Activated CD4-positive, CD25-positive, alpha-beta regulatory T cell treated with anti-CD3 and anti-CD28 coated beads, Interleukin-2, amount 50 U/mL, for 24 hours (primary cell): ENCODE measurements at regions not wholly inside any gene's neighbourhood (a gene's known extent, or its start where the extent isn't known, plus 50 kb on each side); places are given as distances from the start of the nearest gene placed in this dataset.

Source experiments
- ATAC-seq, 2 donors: fragments of 150-1000 bp; cut with Tn5 transposase; one replicate each; pipeline ENCODE4 v1.10.0; 2021; ENCODE audit warnings: mild to moderate bottlenecking in 1 of 2, moderate library complexity in 1 of 2

- ATAC-seq, result no peak
Measured at GRCh38 chr2:59627599-59627998, 925.9 kb downstream of the BCL11A start.

GRCh38 chr2:59622599-59623308, 930.7 kb downstream of the BCL11A start:
- no peak for ATAC-seq

- no peak for ATAC-seq
Measured at GRCh38 chr2:59604123-59604522, 949.3 kb downstream of the BCL11A start.

GRCh38 chr2:59594671-59595222, 958.7 kb downstream of the BCL11A start:
- ATAC-seq, result no peak

- ATAC-seq, result no peak
Measured at GRCh38 chr2:59590798-59591197, 962.7 kb downstream of the BCL11A start.

GRCh38 chr2:59589881-59590280, 963.6 kb downstream of the BCL11A start:
- no peak for ATAC-seq

- ATAC-seq, result no peak
Measured at GRCh38 chr2:59588286-59588685, 965.2 kb downstream of the BCL11A start.

GRCh38 chr2:59586176-59586575, 967.3 kb downstream of the BCL11A start:
- no peak for ATAC-seq

- no peak for ATAC-seq
Measured at GRCh38 chr2:59585655-59586054, 967.8 kb downstream of the BCL11A start.

GRCh38 chr2:59584958-59585357, 968.5 kb downstream of the BCL11A start:
- ATAC-seq, result no peak

- ATAC-seq, result no peak
Measured at GRCh38 chr2:59583173-59583765, 970.2 kb downstream of the BCL11A start.

GRCh38 chr2:59578349-59578748, 975.1 kb downstream of the BCL11A start:
- ATAC-seq, result no peak

- no peak for ATAC-seq
Measured at GRCh38 chr2:59575191-59575590, 978.3 kb downstream of the BCL11A start.

- no peak for ATAC-seq
Measured at GRCh38 chr2:59572227-59572626, 981.2 kb downstream of the BCL11A start.

GRCh38 chr2:59570818-59571217, 982.6 kb downstream of the BCL11A start:
- ATAC-seq, result no peak

- ATAC-seq, result no peak
Measured at GRCh38 chr2:59569124-59569523, 984.3 kb downstream of the BCL11A start.

- no peak for ATAC-seq
Measured at GRCh38 chr2:59568461-59568860, 985.0 kb downstream of the BCL11A start.

- no peak for ATAC-seq
Measured at GRCh38 chr2:59567151-59567550, 986.3 kb downstream of the BCL11A start.

- no peak for ATAC-seq
Measured at GRCh38 chr2:59566739-59567138, 986.7 kb downstream of the BCL11A start.

GRCh38 chr2:59561281-59561680, 992.2 kb downstream of the BCL11A start:
- ATAC-seq, result no peak

- ATAC-seq, result no peak
Measured at GRCh38 chr2:59560769-59561168, 992.7 kb downstream of the BCL11A start.

- no peak for ATAC-seq
Measured at GRCh38 chr2:59540864-59541263, 1012.6 kb downstream of the BCL11A start.

GRCh38 chr2:59538398-59538911, 1015.0 kb downstream of the BCL11A start:
- no peak for ATAC-seq

GRCh38 chr2:59532808-59533207, 1020.6 kb downstream of the BCL11A start:
- no peak for ATAC-seq
